Loucy (cell line): ENCODE measurements at regions not wholly inside any gene's neighbourhood (a gene's known extent, or its start where the extent isn't known, plus 50 kb on each side); places are given as distances from the start of the nearest gene placed in this dataset.

ENCODE experiments used
- H2AFZ ChIP-seq: fragments of 200-600 bp; sonication (generic); 2 replicates; pipeline ENCODE4 v1.6.0; 2016; ENCODE audit warnings: antibody characterized with exemption, mild to moderate bottlenecking, low read length, moderate library complexity
- H3F3A ChIP-seq: fragments of 200-600 bp; 2 replicates; pipeline ENCODE4 v1.6.0; 2016; ENCODE audit warnings: antibody characterized with exemption, low read depth, mild to moderate bottlenecking
- H3K27me3 ChIP-seq: fragments of 200-600 bp; sonication (generic); 2 replicates; pipeline ENCODE4 v1.6.1; 2014; ENCODE audit warnings: low read length, mild to moderate bottlenecking; ENCODE audit not compliant: insufficient read depth, poor library complexity, severe bottlenecking
- H3K36me3 ChIP-seq: fragments of 200-600 bp; sonication (generic); 2 replicates; pipeline ENCODE4 v1.6.1; 2016; ENCODE audit warnings: low read length; ENCODE audit not compliant: insufficient read depth
- H3K4me1 ChIP-seq: fragments of 200-600 bp; sonication (generic); 2 replicates; pipeline ENCODE4 v1.5.1; 2014; ENCODE audit warnings: low read length, mild to moderate bottlenecking; ENCODE audit not compliant: insufficient read depth, poor library complexity, severe bottlenecking
- H3K4me2 ChIP-seq: fragments of 200-600 bp; sonication (generic); 2 replicates; pipeline ENCODE4 v1.6.0; 2014; ENCODE audit warnings: antibody characterized with exemption, low read length, low read depth, mild to moderate bottlenecking; ENCODE audit not compliant: poor library complexity, severe bottlenecking
- H3K4me3 ChIP-seq: fragments of 200-600 bp; sonication (generic); 2 replicates; pipeline ENCODE4 v1.5.1; 2014; ENCODE audit warnings: low read length, mild to moderate bottlenecking, mixed read lengths; ENCODE audit not compliant: poor library complexity, severe bottlenecking
- H3K79me2 ChIP-seq: fragments of 200-600 bp; sonication (generic); 2 replicates; pipeline ENCODE4 v1.6.1; 2014; ENCODE audit warnings: low read length; ENCODE audit not compliant: insufficient read depth
- H3K9ac ChIP-seq: fragments of 200-600 bp; sonication (generic); 2 replicates; pipeline ENCODE4 v1.6.0; 2014; ENCODE audit warnings: mild to moderate bottlenecking, low read depth, low read length, moderate library complexity; ENCODE audit not compliant: poor library complexity, severe bottlenecking
- H3K9me2 ChIP-seq: fragments of 200-600 bp; sonication (generic); replicated peaks from 2 replicates; pipeline ENCODE4 v1.6.1; 2016; ENCODE audit warnings: low read depth, low read length, mixed read lengths
- H3K9me3 ChIP-seq: fragments of 200-600 bp; sonication (generic); 2 replicates; pipeline ENCODE4 v1.6.1; 2014; ENCODE audit warnings: mild to moderate bottlenecking, antibody characterized with exemption, low read length, low read depth; ENCODE audit not compliant: insufficient read depth
- H4K20me1 ChIP-seq: fragments of 200-600 bp; sonication (generic); 2 replicates; pipeline ENCODE4 v1.6.0; 2014; ENCODE audit warnings: antibody characterized with exemption, low read length, mild to moderate bottlenecking; ENCODE audit not compliant: insufficient read depth, poor library complexity, severe bottlenecking
- CTCF ChIP-seq: fragments of 200-600 bp; sonication (generic); conservative IDR thresholded peaks from 2 replicates; pipeline ENCODE4 v1.5.1; 2014; ENCODE audit warnings: mild to moderate bottlenecking, antibody characterized with exemption, low read length
- EZH2phosphoT487 ChIP-seq: fragments of 200-600 bp; IDR thresholded peaks from 2 replicates; pipeline ENCODE4 v1.6.1; 2018; ENCODE audit warnings: antibody characterized with exemption, mild to moderate bottlenecking, moderate library complexity, borderline replicate concordance

GRCh38 chr2:58768715-58769080 is 527.6 kb upstream of the FANCL start:
- TF ChIP-seq EZH2phosphoT487 (no peak), CTCF (no peak)
- H3K9me2 ChIP-seq = no peaks in the 10 kb centered on the region
- no peaks in the 10 kb centered on the region for H3K27me3 ChIP-seq
- no peaks in the 10 kb centered on the region for H3K36me3 ChIP-seq
- no peaks in the 10 kb centered on the region for H3K9me3 ChIP-seq
- H2AFZ ChIP-seq = no peak overlapping the region
- H3K4me3 ChIP-seq = no peak overlapping the region
- H4K20me1 ChIP-seq = no peaks in the 10 kb centered on the region
- peaks cover 11% of the 10 kb centered on the region; the same call in 1 of the 2 replicates for H3F3A ChIP-seq
- no peak overlapping the region for H3K4me2 ChIP-seq
- H3K9ac ChIP-seq = no peak overlapping the region
- H3K79me2 ChIP-seq = peaks cover 4% of the 10 kb centered on the region; the same call in 1 of the 2 replicates
- peaks cover 48% of the 10 kb centered on the region for H3K4me1 ChIP-seq

GRCh38 chr2:58767828-58768714 is 526.9 kb upstream of the FANCL start:
- TF ChIP-seq CTCF (no peak), EZH2phosphoT487 (no peak)
- Histone ChIP-seq H3K9me2 (no peaks in the 10 kb centered on the region), H4K20me1 (no peaks in the 10 kb centered on the region), H3K9me3 (no peaks in the 10 kb centered on the region), H3K27me3 (no peaks in the 10 kb centered on the region), H3K36me3 (no peaks in the 10 kb centered on the region), H3K9ac (no peak overlapping the region), H3K79me2 (peaks cover 4% of the 10 kb centered on the region; the same call in 1 of the 2 replicates), H3K4me3 (no peak overlapping the region), H3K4me1 (peaks cover 54% of the 10 kb centered on the region), H3K4me2 (no peak overlapping the region), H3F3A (peaks cover 11% of the 10 kb centered on the region; the same call in 1 of the 2 replicates), H2AFZ (peak overlapping the region; percentile 37; the same call in 1 of the 2 replicates)

- H3K36me3 ChIP-seq = no peaks in the 10 kb centered on the region
- H3F3A ChIP-seq = peaks cover 11% of the 10 kb centered on the region; the same call in 1 of the 2 replicates
- TF ChIP-seq CTCF (no peak), EZH2phosphoT487 (no peak)
- peak overlapping the region; percentile 73 for H3K4me2 ChIP-seq
- peak overlapping the region; percentile 58 for H3K4me3 ChIP-seq
- peaks cover 4% of the 10 kb centered on the region; the same call in 1 of the 2 replicates for H3K79me2 ChIP-seq
- no peaks in the 10 kb centered on the region for H3K27me3 ChIP-seq
- H3K9me2 ChIP-seq = no peaks in the 10 kb centered on the region
- H3K9me3 ChIP-seq = no peaks in the 10 kb centered on the region
- H3K4me1 ChIP-seq = peaks cover 84% of the 10 kb centered on the region
- H4K20me1 ChIP-seq = no peaks in the 10 kb centered on the region
- peak overlapping the region; percentile 76 for H3K9ac ChIP-seq
- H2AFZ ChIP-seq = no peak overlapping the region
Measured at GRCh38 chr2:58764338-58765104, 523.4 kb upstream of the FANCL start.
